SKM-1 (cell line): ENCODE measurements at regions not wholly inside any gene's neighbourhood (a gene's known extent, or its start where the extent isn't known, plus 50 kb on each side); places are given as distances from the start of the nearest gene placed in this dataset.
"Not testable (repeated sequence)": the region's sequence is repeated elsewhere in the genome, so short reads cannot be mapped to it uniquely, and the experiment has no call there.

Source experiments
- DNase-seq: peaks from one replicate; lab custom pipeline; 2025; ENCODE audit not compliant: unreplicated experiment; lab: John Stamatoyannopoulos, UW

DNA sequence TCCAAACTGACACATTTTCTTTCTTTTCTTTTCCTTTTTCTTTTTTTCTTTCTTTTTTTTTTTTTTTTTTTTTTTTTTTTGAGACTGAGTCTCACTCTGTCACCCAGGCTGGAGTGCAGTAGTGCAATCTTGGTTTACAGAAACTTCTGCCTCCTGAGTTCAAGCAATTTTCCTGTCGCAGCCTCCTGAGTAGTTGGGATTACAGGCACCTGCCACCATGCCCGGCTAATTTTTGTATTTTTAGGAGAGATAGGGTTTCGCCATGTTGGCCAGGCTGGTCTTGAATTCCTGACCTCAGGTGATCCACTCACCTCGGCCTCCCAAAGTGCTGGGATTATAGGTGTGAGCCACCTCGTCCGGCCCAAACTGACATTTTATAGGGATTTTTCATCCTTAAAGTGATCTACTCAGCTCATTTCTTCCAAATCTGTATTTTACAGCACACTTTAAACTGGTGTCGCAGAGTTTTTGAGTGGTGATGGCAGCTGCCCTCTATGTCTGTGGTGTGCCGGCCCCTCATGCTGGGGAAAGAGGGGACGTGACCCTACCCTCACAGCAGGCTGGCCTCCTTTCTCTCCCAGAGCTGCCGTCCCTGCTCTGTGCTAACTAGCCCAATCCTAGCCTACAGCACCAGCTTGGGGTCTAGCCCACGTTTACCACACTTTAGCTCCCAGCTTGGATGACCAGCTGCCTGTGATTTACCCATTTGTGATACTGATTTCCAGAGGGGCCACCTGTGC, 211.9 kb upstream of the HAAO start:
- not testable (repeated sequence) for DNase-seq

- DNase-seq = no peak
Measured at GRCh38 chr2:43003702-43004101, 211.3 kb upstream of the HAAO start.

DNA sequence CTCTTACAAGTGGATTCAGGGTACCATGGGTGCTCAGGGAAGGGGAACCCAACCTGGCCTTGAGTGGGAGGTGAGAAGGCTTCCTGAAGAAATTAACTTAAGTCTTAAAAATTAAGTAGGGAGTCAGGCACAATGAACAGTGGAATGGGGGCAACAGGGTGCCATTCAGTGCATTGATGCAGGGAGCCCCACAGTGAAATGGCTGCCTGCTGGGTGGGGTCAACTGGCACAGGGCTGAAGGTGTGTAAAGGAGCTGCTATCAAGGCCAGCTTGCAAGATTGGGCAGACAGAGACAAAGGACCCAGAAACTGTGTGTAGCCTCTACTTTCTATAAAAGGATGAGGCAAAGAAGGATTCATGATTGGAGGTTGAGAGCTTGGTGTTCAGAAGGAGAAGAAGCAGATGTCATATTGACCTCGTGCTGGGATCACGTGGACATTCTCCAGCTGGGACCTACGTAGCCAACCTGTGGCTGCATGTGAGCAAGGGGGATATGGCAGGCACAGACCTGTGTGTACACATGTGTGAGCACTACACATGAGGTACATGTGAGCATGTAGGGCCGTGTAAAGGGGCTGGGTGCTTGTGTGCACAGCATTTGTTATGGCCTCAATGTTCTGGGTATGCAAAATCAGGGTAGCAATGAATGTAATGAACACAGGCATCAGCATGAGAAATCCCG, 209.5 kb upstream of the HAAO start:
- DNase-seq = no peak

DNA sequence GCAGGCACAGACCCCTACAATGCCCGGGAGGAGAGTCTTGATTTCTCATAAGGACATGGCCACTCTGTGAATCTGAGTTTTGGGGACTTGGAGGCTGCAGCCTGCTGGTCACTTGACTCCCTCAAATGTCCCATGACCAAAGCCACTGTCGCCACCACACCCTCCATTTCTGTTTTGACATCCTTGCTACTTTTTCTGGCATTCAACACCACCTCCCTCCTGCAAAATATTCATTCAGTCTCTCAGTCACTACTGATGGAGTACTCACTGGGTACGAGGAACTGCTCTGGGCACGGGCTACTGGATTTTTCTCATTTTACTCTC, 208.6 kb upstream of the HAAO start:
- DNase-seq = no peak

- DNase-seq = no peak
Measured at GRCh38 chr2:43000242-43001054, 208.1 kb upstream of the HAAO start.

DNA sequence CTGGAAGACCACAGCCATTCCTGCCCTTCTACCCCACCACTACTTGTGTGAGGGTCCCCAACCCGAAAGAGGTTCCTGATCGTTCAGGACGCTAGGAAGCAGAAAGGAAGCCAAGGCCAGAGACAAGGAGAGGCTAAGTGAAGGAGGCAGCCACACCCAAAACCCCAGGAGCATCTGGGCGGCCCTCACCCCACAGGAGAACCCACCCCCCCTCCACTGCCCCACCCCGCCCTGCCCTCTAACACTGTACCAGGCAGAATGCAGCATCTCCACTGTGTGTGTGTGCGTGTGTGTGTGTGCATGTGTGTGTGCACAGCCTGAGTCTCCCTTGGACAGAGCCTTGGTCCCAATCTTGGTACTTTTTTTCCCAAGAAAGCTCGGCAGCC, 207.5 kb upstream of the HAAO start:
- DNase-seq = no peak

- no peak for DNase-seq
Measured at GRCh38 chr2:42999391-42999841, 207.0 kb upstream of the HAAO start.

GRCh38 chr2:42998721-42999120, 206.3 kb upstream of the HAAO start:
- DNase-seq = no peak

DNA sequence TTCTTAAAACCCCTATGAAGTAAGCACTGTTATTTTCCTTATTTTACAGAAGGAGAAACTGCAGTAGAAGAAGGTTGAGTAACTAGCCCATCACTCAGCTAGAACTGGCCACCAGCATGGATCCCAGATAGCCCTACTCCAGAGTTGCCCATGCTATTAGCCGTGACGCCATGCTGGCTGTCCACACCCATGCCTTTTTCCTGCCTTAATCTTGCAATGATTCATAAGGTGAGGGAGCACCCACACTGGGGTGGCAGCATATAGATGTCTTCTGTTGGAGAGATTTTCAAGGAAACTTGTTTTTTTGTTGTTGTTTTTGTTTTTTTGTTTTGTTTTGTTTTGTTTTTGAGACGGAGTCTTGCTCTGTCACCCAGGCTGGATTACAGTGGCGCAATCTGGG, 204.1 kb upstream of the HAAO start:
- no peak for DNase-seq

DNA sequence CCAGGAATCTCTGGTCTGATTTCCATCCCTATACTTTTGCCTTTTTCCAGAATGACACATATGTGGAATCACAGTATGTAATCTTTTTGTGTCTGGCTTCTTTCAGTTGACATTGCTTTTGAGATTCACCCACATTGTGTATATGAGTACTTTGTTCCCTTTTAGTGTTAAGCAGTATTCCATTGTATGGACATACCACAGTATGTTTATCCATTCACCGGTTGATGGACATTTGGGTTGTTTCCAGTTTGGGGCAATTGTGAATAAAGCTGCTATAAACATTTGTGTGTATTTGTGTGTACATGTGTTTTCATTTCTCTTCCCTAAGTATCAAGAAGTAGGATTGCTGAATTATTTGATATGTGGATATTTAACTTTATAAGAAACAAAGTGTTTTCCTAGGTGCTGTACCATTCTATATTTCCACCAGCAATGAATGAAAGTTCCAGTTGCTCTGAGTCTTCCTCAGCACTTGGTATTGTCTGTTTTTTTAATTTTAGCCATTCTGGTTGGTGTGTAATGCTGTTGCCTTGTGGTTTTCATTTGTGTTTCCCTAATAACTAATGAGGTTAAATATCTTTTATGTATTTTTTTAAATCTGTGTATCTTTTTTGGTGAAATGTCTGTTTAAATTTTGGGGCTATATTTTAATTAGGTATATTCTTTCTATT, 203.5 kb upstream of the HAAO start:
- DNase-seq = no peak

GRCh38 chr2:42989283-42990081, 197.1 kb upstream of the HAAO start:
- DNase-seq = not testable (repeated sequence)

DNA sequence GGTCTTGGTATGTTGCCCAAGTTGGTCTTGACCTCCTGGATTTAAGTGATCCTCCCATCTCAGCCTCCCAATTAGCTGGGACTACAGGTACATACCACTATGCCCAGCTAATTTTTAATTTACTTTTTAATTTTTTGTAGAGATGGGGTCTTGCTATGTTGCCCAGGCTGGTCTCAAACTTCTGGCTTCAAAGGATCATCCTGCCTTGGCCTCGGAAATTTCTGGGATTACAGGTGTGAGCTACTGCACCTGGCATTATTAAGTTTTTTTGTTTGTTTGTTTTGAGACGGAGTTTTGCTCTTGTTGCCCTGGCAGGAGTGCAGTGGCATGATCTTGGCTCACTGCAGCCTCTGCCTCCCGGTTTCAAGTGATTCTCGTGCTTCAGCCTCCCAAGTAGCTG, 195.7 kb upstream of the HAAO start:
- not testable (repeated sequence) for DNase-seq

GRCh38 chr2:42987112-42987922, 194.9 kb upstream of the HAAO start:
- DNase-seq = no peak

DNA sequence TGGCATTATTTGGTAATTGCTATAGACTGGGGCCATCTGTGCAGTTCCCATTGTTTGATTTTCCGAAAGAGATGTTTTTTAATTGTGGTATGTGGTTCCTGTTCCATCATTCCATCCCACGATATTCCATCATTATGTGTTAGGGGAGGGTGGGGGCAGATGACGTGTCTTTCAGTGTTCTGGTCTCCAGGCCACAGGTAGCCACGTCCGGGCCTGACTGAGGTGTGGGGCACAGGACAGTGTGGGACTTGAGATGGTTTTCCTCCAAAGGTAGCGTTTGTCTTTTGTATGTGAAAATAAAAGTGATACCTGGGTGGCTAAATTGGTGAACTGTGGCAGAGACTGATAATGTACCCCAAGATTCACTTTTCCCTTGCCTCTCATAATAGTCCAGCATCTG, 192.2 kb upstream of the HAAO start:
- DNase-seq = no peak

GRCh38 chr2:42984081-42984480, 191.7 kb upstream of the HAAO start:
- no peak for DNase-seq

- DNase-seq = no peak
Measured at GRCh38 chr2:42980764-42981416, 188.5 kb upstream of the HAAO start.

- DNase-seq = no peak
Measured at GRCh38 chr2:42979870-42980763, 187.7 kb upstream of the HAAO start.

DNA sequence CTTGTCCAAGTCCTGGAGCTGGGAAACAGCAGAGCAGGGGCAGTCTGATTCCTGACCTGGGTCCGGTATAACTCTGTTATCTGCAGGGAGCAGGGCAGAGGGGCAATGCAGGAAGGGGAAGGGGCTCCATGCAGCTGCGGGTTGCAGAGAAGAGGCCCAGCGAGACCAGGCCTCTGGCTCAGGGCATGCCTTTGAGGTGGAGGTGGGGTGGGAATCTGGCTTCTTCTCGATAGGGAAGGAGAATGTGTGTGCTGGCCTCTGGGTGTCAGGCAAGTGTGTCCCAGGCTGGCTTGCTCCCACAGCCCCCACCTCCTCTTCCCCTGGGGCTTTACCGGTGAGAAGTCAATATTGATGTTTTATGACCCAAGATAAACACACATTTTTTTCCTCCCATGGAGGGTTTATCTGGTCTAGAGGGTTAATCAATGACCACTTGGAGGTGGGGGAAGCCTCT, 187.1 kb upstream of the HAAO start:
- no peak for DNase-seq
